ENCODE measurements at regions not wholly inside any gene's neighbourhood (a gene's known extent, or its start where the extent isn't known, plus 50 kb on each side); places are given as distances from the start of the nearest gene placed in this dataset.

DNA sequence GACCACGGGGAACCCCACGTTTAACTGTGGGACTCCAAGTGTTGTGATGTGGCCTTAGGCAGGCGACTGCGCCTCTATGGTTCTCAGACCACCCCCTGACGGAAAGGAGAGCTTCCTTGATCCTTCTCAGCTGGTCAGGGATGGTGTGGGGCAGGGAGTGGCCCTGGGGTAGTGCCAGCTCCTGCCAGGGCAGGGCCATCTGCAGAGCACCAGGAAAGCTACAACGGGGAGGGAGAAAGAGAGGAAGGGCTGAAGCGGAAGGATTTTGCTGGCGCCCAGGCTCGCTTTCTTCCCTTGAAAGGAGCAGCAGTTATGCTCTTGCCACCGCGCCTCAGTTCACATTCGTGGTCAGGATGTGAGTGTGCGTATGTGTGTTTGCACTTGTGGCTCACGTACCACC lies 74.9 kb upstream of the PCBD1 start:
- H3F3A ChIP-seq (replicated peaks; ENCODE audit: insufficient read depth) = no peaks in the 10 kb centered on the region
- no peak for DNase-seq
- H3K4me2 ChIP-seq = no peak overlapping the region
- ChIA-PET CTCF (no interaction called here), POLR2A (no interaction called here)
- no peak for TF ChIP-seq SMC3 (IDR thresholded peaks at IDR 0.05; ENCODE audit: low read depth, low read length)
- TF ChIP-seq, protein P1, sequence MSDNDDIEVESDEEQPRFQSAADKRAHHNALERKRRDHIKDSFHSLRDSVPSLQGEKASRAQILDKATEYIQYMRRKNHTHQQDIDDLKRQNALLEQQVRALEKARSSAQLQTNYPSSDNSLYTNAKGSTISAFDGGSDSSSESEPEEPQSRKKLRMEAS (IDR thresholded peaks at IDR 0.05; ENCODE audit: low read depth) = no peak
- no peak for TF ChIP-seq PBX3 (IDR thresholded peaks at IDR 0.05)
- TF ChIP-seq, protein P2, sequence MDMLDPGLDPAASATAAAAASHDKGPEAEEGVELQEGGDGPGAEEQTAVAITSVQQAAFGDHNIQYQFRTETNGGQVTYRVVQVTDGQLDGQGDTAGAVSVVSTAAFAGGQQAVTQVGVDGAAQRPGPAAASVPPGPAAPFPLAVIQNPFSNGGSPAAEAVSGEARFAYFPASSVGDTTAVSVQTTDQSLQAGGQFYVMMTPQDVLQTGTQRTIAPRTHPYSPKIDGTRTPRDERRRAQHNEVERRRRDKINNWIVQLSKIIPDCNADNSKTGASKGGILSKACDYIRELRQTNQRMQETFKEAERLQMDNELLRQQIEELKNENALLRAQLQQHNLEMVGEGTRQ (IDR thresholded peaks at IDR 0.05; ENCODE audit: borderline replicate concordance, low read depth, low read length) = no peak
- TF ChIP-seq, protein P3, sequence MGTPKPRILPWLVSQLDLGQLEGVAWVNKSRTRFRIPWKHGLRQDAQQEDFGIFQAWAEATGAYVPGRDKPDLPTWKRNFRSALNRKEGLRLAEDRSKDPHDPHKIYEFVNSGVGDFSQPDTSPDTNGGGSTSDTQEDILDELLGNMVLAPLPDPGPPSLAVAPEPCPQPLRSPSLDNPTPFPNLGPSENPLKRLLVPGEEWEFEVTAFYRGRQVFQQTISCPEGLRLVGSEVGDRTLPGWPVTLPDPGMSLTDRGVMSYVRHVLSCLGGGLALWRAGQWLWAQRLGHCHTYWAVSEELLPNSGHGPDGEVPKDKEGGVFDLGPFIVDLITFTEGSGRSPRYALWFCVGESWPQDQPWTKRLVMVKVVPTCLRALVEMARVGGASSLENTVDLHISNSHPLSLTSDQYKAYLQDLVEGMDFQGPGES (IDR thresholded peaks at IDR 0.05; ENCODE audit: low read depth, low read length) = no peak
- no peak for TF ChIP-seq EP300 (IDR thresholded peaks at IDR 0.05; ENCODE audit: borderline replicate concordance in 1 of 2, low read depth in 1 of 2, low read length in 1 of 2)
- no peak for TF ChIP-seq FOSL2 (IDR thresholded peaks at IDR 0.05; ENCODE audit: borderline replicate concordance, low read depth)
- no peak for TF ChIP-seq RXRA (IDR thresholded peaks at IDR 0.05; ENCODE audit: borderline replicate concordance, low read depth)
- TF ChIP-seq FOXJ3 (CRISPR knock-in tag; IDR thresholded peaks at IDR 0.05) = no peak
- TF ChIP-seq TAF1 (IDR thresholded peaks at IDR 0.05; ENCODE audit: borderline replicate concordance, low read depth, low read length) = no peak
- TF ChIP-seq MEF2A (IDR thresholded peaks at IDR 0.05; ENCODE audit: borderline replicate concordance, low read depth) = no peak
- TF ChIP-seq RFX5 (IDR thresholded peaks at IDR 0.05; ENCODE audit: low read length) = no peak
- no peak for TF ChIP-seq MXI1 (IDR thresholded peaks at IDR 0.05; ENCODE audit: low read depth, low read length)
- TF ChIP-seq, protein P4, sequence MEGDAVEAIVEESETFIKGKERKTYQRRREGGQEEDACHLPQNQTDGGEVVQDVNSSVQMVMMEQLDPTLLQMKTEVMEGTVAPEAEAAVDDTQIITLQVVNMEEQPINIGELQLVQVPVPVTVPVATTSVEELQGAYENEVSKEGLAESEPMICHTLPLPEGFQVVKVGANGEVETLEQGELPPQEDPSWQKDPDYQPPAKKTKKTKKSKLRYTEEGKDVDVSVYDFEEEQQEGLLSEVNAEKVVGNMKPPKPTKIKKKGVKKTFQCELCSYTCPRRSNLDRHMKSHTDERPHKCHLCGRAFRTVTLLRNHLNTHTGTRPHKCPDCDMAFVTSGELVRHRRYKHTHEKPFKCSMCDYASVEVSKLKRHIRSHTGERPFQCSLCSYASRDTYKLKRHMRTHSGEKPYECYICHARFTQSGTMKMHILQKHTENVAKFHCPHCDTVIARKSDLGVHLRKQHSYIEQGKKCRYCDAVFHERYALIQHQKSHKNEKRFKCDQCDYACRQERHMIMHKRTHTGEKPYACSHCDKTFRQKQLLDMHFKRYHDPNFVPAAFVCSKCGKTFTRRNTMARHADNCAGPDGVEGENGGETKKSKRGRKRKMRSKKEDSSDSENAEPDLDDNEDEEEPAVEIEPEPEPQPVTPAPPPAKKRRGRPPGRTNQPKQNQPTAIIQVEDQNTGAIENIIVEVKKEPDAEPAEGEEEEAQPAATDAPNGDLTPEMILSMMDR (IDR thresholded peaks at IDR 0.05) = no peak
- TF ChIP-seq TCF12 (IDR thresholded peaks at IDR 0.05) = no peak
- TF ChIP-seq RAD21 (IDR thresholded peaks at IDR 0.05; ENCODE audit: low read length) = no peak
- TF ChIP-seq FOXM1 (IDR thresholded peaks at IDR 0.05; ENCODE audit: low read depth) = no peak
- no peak for TF ChIP-seq SIN3A (IDR thresholded peaks at IDR 0.05; ENCODE audit: borderline replicate concordance, low read depth, low read length)
- TF ChIP-seq YY1 (IDR thresholded peaks at IDR 0.05; ENCODE audit: low read depth) = no peak
- H3K27ac ChIP-seq (ENCODE audit: low read depth in 2 of 2, low read length in 1 of 2) = no peak overlapping the region
- no peak overlapping the region for H2AFZ ChIP-seq (ENCODE audit: low read depth)
- no peaks in the 10 kb centered on the region for H3K9me3 ChIP-seq
- H4K20me1 ChIP-seq (ENCODE audit: insufficient read depth) = no peaks in the 10 kb centered on the region
- H3K4me1 ChIP-seq (ENCODE audit: control insufficient read depth in 1 of 2, insufficient read depth in 2 of 2, low read depth in 1 of 2, low read length in 1 of 2) = peaks cover 0 to 7% of the 10 kb centered on the region in 2 experiments; a peak in 1 of 4 replicates
- H3K36me3 ChIP-seq (replicated peaks in 1 of 2; ENCODE audit: control insufficient read depth in 1 of 2, insufficient read depth in 2 of 2, low read length in 1 of 2) = no peaks in the 10 kb centered on the region
- no peaks in the 10 kb centered on the region for H3K9me2 ChIP-seq
- no peak overlapping the region for H3K9ac ChIP-seq
- H3K4me3 ChIP-seq (ENCODE audit: low read depth in 2 of 2, low read length in 1 of 2) = no peak overlapping the region
- WGBS (ENCODE audit: low lambda C conversion rate) = 63% methylated on average over 12 of the region's 14 CpGs
- H3K79me2 ChIP-seq (ENCODE audit: insufficient read depth) = no peaks in the 10 kb centered on the region
- no peaks in the 10 kb centered on the region for H3K27me3 ChIP-seq (ENCODE audit: insufficient read depth)
